ENCODE measurements at regions not wholly inside any gene's neighbourhood (a gene's known extent, or its start where the extent isn't known, plus 50 kb on each side); places are given as distances from the start of the nearest gene placed in this dataset.
"Not testable (repeated sequence)": the region's sequence is repeated elsewhere in the genome, so short reads cannot be mapped to it uniquely, and the experiment has no call there.

GRCh38 chr1:29946057-29946456 is 709.7 kb downstream of the PTPRU start:
- DNase-seq = no peak

DNA sequence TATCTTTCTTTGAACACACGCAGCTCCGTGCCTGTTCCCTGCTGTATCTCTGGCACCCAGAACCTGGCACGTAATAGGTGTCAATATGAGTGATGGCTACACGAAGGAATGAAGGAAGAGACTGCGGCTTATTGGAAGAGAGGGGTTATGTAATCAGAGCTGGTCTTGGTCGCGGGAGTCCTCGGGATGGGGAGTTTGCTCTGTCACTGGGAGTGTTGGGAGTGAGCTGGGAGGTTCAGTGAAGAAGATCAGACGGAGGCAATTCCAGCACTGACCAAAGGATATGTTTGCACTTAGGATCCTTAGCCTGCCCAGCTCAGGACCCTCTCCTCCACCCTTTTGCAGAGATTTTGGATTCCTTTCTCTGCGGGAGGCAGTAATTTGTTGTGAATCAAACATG is 709.1 kb downstream of the PTPRU start:
- no peak for DNase-seq

- no peak for DNase-seq
Observed at GRCh38 chr1:29944253-29944905, 708.1 kb downstream of the PTPRU start.

- DNase-seq = no peak
Observed at GRCh38 chr1:29943034-29943433, 706.7 kb downstream of the PTPRU start.

DNA sequence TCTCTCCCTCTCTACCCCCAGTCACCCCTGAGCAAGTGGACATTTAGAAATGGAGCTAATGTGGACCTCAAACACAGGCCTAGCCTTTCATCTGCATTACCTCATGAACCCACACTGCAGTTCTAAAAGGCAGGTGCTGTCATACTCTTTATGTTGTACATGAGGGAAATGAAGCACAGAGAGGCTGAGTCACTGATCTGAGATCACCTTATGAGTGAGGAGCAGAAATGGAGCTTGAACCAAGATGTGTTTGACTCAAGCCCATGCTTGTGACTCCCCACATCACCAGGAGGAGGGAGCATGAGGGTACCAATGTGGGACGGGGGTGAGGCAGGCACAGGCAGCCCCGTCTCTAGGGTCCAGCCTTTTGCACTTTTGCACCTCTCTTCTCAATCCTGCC is 702.8 kb downstream of the PTPRU start:
- DNase-seq = no peak

- no peak for DNase-seq
Observed at GRCh38 chr1:29937356-29937755, 701.0 kb downstream of the PTPRU start.

- DNase-seq = no peak
Observed at GRCh38 chr1:29936031-29936544, 699.8 kb downstream of the PTPRU start.

- DNase-seq = no peak
Observed at GRCh38 chr1:29934255-29934772, 698.0 kb downstream of the PTPRU start.

DNA sequence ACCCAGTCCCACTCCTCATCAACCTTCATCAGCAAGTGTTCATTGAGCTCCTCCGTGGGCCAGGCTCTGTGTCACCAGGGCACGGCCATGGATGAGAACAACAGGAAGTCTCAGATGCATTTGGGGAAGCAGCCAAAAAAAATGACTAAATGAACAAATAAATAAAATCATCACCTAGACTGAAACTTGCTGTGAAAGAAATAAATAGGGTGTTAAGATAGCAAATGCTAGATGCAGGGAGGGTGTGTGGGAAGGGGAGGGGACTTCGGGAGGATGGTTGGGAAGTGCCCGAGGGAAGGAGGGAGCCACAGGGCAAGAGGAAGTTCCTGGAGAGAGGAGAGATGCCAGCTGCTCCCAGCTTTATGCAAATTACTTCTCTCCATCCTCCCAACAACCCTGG is 696.7 kb downstream of the PTPRU start:
- no peak for DNase-seq

DNA sequence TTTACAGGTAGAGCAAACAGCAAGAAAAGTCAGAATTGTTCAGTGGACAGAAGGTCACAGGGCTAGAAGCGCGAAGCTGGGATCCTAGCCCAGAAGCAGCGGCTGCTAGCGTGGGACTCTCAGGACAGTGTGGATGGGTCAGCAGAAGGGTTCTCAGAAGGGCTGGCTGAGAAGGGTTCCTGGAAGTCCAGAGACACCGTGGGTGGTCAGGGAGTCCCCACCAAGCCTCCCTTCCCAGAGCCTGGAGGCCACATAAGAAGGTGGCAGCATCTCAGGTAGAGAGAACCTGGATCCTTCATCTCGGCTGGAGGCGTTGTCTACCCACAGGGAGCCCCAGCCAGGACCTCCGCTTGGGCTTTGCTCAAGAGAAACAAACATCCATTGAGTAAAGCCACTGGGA is 696.3 kb downstream of the PTPRU start:
- no peak for DNase-seq

GRCh38 chr1:29931477-29932175 is 695.3 kb downstream of the PTPRU start:
- DNase-seq = no peak

DNA sequence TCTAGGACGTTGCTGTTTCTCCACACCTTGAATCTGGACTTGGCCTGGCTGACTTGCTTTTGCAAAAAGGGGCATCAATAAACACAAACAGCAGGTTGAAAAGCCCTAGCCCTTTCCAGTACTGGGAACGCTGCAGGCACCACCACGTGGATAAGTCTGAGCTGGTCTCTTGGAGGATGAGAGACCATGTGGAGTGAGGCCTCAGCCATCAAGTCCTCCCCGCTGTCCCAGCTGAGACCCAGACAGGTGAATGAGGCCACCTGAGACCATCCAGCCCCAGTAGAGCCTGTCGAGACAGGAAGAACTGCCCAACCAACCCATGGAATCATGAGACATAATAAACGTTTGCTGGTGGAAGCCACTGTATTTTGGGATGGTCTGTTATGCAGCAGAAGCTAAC is 688.7 kb downstream of the PTPRU start:
- no peak for DNase-seq

DNA sequence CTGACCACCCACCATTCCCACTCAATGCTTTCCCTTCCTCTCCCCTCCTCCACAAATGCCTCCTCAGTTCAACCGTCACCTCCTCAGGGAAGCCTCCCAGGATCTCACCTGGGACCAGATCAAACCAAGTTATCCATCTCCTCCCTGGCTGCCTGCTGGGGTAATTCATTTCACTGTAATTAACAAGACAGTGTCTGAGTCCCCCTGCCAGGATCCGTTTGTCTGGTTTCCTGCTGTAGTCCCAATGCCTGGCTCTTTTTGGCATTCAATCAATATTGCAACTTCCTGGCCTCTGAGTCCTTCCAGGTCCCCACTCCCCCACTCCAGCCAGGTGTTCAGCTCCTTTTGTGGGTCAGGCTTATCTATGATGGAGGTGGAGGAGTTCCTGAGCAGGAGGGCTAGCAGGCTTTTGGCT is 687.7 kb downstream of the PTPRU start:
- DNase-seq = no peak

DNA sequence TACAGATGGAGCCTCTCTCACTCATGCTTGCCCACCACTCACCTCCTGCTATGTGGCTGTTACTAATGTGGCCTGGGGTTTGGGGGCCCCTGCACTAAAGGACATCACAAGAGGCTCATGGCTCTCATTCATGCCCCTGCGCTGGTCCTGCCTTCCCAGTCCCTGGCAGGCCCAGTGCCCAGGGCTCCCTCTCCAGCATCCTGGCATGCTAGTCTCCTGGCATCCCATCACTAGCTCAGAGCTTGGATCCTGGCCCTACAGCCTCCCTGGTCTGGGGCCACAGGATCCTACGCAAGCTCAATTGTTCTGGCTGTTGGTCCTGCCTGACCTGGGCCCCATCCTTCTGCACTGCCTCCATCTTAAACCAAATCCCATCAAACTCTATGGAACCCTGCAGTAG is 685.4 kb downstream of the PTPRU start:
- DNase-seq = no peak

- no peak for DNase-seq
Observed at GRCh38 chr1:29920784-29921183, 684.5 kb downstream of the PTPRU start.

- no peak for DNase-seq
Observed at GRCh38 chr1:29920316-29920715, 684.0 kb downstream of the PTPRU start.

DNA sequence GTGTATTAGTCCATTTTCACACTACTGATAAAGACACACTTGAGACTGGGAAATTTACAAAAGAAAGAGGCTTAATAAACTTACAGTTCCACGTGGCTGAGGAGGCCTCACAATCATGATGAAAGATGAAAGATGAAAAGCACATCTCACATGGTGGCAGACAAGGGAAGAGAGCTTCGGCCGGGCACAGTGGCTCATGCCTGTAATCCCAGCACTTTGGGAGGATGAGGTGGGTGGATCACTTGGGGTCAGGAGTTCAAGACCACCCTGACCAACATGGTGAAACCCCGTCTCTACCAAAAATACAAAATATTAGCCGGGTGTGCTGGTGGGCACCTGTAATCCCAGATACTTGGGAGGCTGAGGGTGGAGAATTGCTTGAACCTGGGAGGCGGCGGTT is 682.7 kb downstream of the PTPRU start:
- not testable (repeated sequence) for DNase-seq

- no peak for DNase-seq
Observed at GRCh38 chr1:29916656-29917369, 680.5 kb downstream of the PTPRU start.

GRCh38 chr1:29914936-29915335 is 678.6 kb downstream of the PTPRU start:
- no peak for DNase-seq

GRCh38 chr1:29912425-29912824 is 676.1 kb downstream of the PTPRU start:
- no peak for DNase-seq

DNA sequence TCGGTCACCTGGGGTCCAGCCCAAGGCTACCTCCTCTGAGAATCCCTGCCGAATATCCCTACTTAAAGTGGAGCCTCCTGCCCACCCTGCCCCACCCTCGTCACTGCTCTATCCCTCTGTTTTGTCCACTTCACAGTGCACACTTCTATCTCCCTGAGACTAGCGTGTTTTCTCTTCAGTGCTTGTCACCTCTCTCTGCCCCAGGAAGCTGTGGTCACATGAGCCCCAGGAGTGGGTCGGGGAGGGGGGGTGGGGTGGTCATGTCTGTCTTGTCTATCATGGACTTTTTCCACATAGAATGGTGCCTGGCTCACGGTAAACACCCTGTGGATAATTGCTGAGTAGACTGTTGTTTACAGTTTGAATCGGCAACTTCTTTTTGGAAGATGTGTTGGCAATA is 673.6 kb downstream of the PTPRU start:
- no peak for DNase-seq

DNA sequence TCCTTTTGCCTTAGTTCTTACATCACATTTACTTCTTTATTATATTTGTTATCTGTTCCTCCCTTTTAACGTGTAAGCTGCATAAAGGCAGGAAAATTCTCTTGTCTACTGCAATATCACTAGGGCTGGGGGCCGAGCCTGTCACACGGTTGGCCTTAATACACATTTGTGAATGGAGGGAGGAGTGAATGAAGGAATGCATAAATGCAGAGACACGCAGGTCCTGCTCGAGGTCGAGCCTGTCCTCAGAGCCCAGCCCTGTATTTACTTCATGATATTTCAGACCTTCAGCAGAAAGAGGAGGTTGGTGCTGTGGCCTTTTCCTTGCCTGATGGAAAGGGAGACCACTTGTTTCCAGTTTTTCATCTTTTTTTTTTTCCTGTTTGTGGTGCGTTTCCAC is 671.3 kb downstream of the PTPRU start:
- DNase-seq = no peak

DNA sequence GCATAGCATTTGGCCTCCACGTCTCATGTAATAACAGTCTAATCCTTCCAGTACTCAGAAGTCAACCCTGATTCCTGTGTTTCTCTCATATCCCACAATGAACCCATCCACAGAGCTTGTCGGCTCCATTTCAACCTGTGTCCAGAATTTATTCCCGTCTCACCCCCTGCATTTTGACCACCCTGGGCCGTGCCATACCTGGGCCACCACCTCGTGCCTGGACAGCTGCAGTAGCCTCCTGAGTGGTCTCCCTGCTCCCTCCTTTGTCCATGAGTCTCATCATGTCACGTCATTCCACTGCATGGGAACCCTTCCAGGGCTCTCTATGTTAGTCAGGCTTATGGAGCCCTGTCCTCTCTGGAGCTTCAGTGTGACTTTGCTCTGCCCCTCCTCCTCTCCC is 670.6 kb downstream of the PTPRU start:
- DNase-seq = no peak

Data from CD4-positive, alpha-beta T cell treated with Interleukin-1 beta for 1 hour (primary cell).